ENCODE measurements at regions not wholly inside any gene's neighbourhood (a gene's known extent, or its start where the extent isn't known, plus 50 kb on each side); places are given as distances from the start of the nearest gene placed in this dataset.

- TF ChIP-seq CTCF (IDR thresholded peaks at IDR 0.05) = no peak
Measured at GRCh38 chr13:34637138-34637537, 304.9 kb upstream of the NBEA start.

GRCh38 chr13:34637636-34638035, 304.4 kb upstream of the NBEA start:
- Mint-ChIP-seq H3K27me3 (no peaks in the 10 kb centered on the region), H3K4me3 (no peak overlapping the region), H3K4me1 (ENCODE audit: low read depth) (no peaks in the 10 kb centered on the region), H3K27ac (no peak overlapping the region), H3K36me3 (ENCODE audit: low read depth) (no peaks in the 10 kb centered on the region), H3K9me3 (peaks cover 7% of the 10 kb centered on the region)
- POLR2A ChIA-PET = no interaction called here
- H3K4me3 ChIP-seq (ENCODE audit: low read length) = no peak overlapping the region
- no peak overlapping the region for H3K27ac ChIP-seq (ENCODE audit: low read depth in 1 of 2, low read length in 2 of 2)
- intact Hi-C loops (cut with DNase I, micrococcal nuclease) = no loop called here
- no peak for DNase-seq
- H3K9me3 ChIP-seq (ENCODE audit: control insufficient read depth in 1 of 2, insufficient read depth in 1 of 2, low read length in 2 of 2) = no peaks in the 10 kb centered on the region
- CTCF ChIA-PET = no interaction called here
- H3K27me3 ChIP-seq (ENCODE audit: control insufficient read depth in 1 of 2, insufficient read depth in 2 of 2, low read length in 2 of 2) = no peaks in the 10 kb centered on the region
- no peak for ATAC-seq (ENCODE audit: poor library complexity)
- no peak for TF ChIP-seq CTCF (IDR thresholded peaks at IDR 0.05)
- H3K4me1 ChIP-seq (ENCODE audit: insufficient read depth, low read length) = no peaks in the 10 kb centered on the region
- no peaks in the 10 kb centered on the region for H3K36me3 ChIP-seq (ENCODE audit: insufficient read depth, low read length)

More at GRCh38 chr13:34637138-34637537, 304.9 kb upstream of the NBEA start:
- Mint-ChIP-seq H3K4me3 (no peak overlapping the region), H3K27me3 (no peaks in the 10 kb centered on the region), H3K9me3 (peaks cover 7% of the 10 kb centered on the region), H3K36me3 (ENCODE audit: low read depth) (no peaks in the 10 kb centered on the region), H3K27ac (no peak overlapping the region), H3K4me1 (ENCODE audit: low read depth) (no peaks in the 10 kb centered on the region)
- Histone ChIP-seq H3K4me3 (ENCODE audit: low read length) (no peak overlapping the region), H3K9me3 (ENCODE audit: control insufficient read depth in 1 of 2, insufficient read depth in 1 of 2, low read length in 2 of 2) (no peaks in the 10 kb centered on the region), H3K27me3 (ENCODE audit: control insufficient read depth in 1 of 2, insufficient read depth in 2 of 2, low read length in 2 of 2) (no peaks in the 10 kb centered on the region), H3K4me1 (ENCODE audit: insufficient read depth, low read length) (no peaks in the 10 kb centered on the region), H3K36me3 (ENCODE audit: insufficient read depth, low read length) (no peaks in the 10 kb centered on the region), H3K27ac (ENCODE audit: low read depth in 1 of 2, low read length in 2 of 2) (no peak overlapping the region)
- no peak for ATAC-seq (ENCODE audit: poor library complexity)
- intact Hi-C loops (cut with DNase I, micrococcal nuclease) = no loop called here
- ChIA-PET POLR2A (no interaction called here), CTCF (no interaction called here)
- no peak for DNase-seq

GRCh38 chr13:34638897-34639296, 303.2 kb upstream of the NBEA start:
- ChIA-PET POLR2A (no interaction called here), CTCF (no interaction called here)
- ATAC-seq (ENCODE audit: poor library complexity) = no peak
- Histone ChIP-seq H3K27me3 (ENCODE audit: control insufficient read depth in 1 of 2, insufficient read depth in 2 of 2, low read length in 2 of 2) (no peaks in the 10 kb centered on the region), H3K36me3 (ENCODE audit: insufficient read depth, low read length) (no peaks in the 10 kb centered on the region), H3K4me1 (ENCODE audit: insufficient read depth, low read length) (no peaks in the 10 kb centered on the region), H3K27ac (ENCODE audit: low read depth in 1 of 2, low read length in 2 of 2) (no peak overlapping the region), H3K9me3 (ENCODE audit: control insufficient read depth in 1 of 2, insufficient read depth in 1 of 2, low read length in 2 of 2) (no peaks in the 10 kb centered on the region), H3K4me3 (ENCODE audit: low read length) (no peak overlapping the region)
- intact Hi-C loops (cut with DNase I, micrococcal nuclease) = no loop called here
- DNase-seq = no peak
- H3K36me3 Mint-ChIP-seq (ENCODE audit: low read depth) = no peaks in the 10 kb centered on the region
- peaks cover 5% of the 10 kb centered on the region for H3K9me3 Mint-ChIP-seq
- H3K27me3 Mint-ChIP-seq = no peaks in the 10 kb centered on the region
- H3K4me1 Mint-ChIP-seq (ENCODE audit: low read depth) = no peaks in the 10 kb centered on the region
- no peak overlapping the region for H3K27ac Mint-ChIP-seq
- no peak overlapping the region for H3K4me3 Mint-ChIP-seq
- TF ChIP-seq CTCF (IDR thresholded peaks at IDR 0.05) = no peak
